ENCODE measurements at regions not wholly inside any gene's neighbourhood (a gene's known extent, or its start where the extent isn't known, plus 50 kb on each side); places are given as distances from the start of the nearest gene placed in this dataset.

GRCh38 chr4:124504431-124504830 lies 208.1 kb downstream of the ANKRD50 start:
- TF ChIP-seq POLR2A (IDR thresholded peaks at IDR 0.05; ENCODE audit: low read depth, low read length) (no peak), POLR2AphosphoS5 (IDR thresholded peaks at IDR 0.05; ENCODE audit: low read depth, low read length) (no peak), TAF1 (IDR thresholded peaks at IDR 0.05; ENCODE audit: borderline replicate concordance, low read depth, low read length) (no peak)

Measured in GM12892 (cell line).